ENCODE measurements at regions not wholly inside any gene's neighbourhood (a gene's known extent, or its start where the extent isn't known, plus 50 kb on each side); places are given as distances from the start of the nearest gene placed in this dataset.
"Not testable (repeated sequence)": the region's sequence is repeated elsewhere in the genome, so short reads cannot be mapped to it uniquely, and the experiment has no call there.

- no peak for DNase-seq
Observed at GRCh38 chr5:1998716-1999317, 116.1 kb upstream of the IRX4 start.

- DNase-seq = no peak
Observed at GRCh38 chr5:1998348-1998669, 115.6 kb upstream of the IRX4 start.

GRCh38 chr5:1997640-1998347 is 115.1 kb upstream of the IRX4 start:
- no peak for DNase-seq

GRCh38 chr5:1995491-1995890 is 112.8 kb upstream of the IRX4 start:
- DNase-seq = no peak

- no peak for DNase-seq
Observed at GRCh38 chr5:1987471-1987870, 104.7 kb upstream of the IRX4 start.

GRCh38 chr5:1985781-1986180 is 103.1 kb upstream of the IRX4 start:
- no peak for DNase-seq

GRCh38 chr5:1983919-1984695 is 101.4 kb upstream of the IRX4 start:
- no peak for DNase-seq

GRCh38 chr5:1983401-1983800 is 100.7 kb upstream of the IRX4 start:
- no peak for DNase-seq

GRCh38 chr5:1982561-1982960 is 99.8 kb upstream of the IRX4 start:
- DNase-seq = not testable (repeated sequence)

GRCh38 chr5:1975898-1976765 is 93.4 kb upstream of the IRX4 start:
- DNase-seq = no peak

GRCh38 chr5:1975406-1975715 is 92.6 kb upstream of the IRX4 start:
- no peak for DNase-seq

- no peak for DNase-seq
Observed at GRCh38 chr5:1974501-1975405, 92.0 kb upstream of the IRX4 start.

- DNase-seq = no peak
Observed at GRCh38 chr5:1974081-1974480, 91.4 kb upstream of the IRX4 start.

- DNase-seq = no peak
Observed at GRCh38 chr5:1973391-1974013, 90.8 kb upstream of the IRX4 start.

- no peak for DNase-seq
Observed at GRCh38 chr5:1971944-1972343, 89.2 kb upstream of the IRX4 start.

- DNase-seq = no peak
Observed at GRCh38 chr5:1967736-1968135, 85.0 kb upstream of the IRX4 start.

GRCh38 chr5:1966461-1966860 is 83.7 kb upstream of the IRX4 start:
- no peak for DNase-seq

GRCh38 chr5:1965925-1966324 is 83.2 kb upstream of the IRX4 start:
- DNase-seq = no peak

- DNase-seq = no peak
Observed at GRCh38 chr5:1963941-1964451, 81.3 kb upstream of the IRX4 start.

GRCh38 chr5:1963358-1963757 is 80.6 kb upstream of the IRX4 start:
- no peak for DNase-seq

GRCh38 chr5:1962619-1963355 is 80.1 kb upstream of the IRX4 start:
- DNase-seq = no peak
